D341Med (cell line): ENCODE measurements at regions not wholly inside any gene's neighbourhood (a gene's known extent, or its start where the extent isn't known, plus 50 kb on each side); places are given as distances from the start of the nearest gene placed in this dataset.

Experiments
- DNase-seq: peaks from one replicate; pipeline ENCODE4 v3.0.0; 2012; ENCODE audit warnings: low spot score

DNA sequence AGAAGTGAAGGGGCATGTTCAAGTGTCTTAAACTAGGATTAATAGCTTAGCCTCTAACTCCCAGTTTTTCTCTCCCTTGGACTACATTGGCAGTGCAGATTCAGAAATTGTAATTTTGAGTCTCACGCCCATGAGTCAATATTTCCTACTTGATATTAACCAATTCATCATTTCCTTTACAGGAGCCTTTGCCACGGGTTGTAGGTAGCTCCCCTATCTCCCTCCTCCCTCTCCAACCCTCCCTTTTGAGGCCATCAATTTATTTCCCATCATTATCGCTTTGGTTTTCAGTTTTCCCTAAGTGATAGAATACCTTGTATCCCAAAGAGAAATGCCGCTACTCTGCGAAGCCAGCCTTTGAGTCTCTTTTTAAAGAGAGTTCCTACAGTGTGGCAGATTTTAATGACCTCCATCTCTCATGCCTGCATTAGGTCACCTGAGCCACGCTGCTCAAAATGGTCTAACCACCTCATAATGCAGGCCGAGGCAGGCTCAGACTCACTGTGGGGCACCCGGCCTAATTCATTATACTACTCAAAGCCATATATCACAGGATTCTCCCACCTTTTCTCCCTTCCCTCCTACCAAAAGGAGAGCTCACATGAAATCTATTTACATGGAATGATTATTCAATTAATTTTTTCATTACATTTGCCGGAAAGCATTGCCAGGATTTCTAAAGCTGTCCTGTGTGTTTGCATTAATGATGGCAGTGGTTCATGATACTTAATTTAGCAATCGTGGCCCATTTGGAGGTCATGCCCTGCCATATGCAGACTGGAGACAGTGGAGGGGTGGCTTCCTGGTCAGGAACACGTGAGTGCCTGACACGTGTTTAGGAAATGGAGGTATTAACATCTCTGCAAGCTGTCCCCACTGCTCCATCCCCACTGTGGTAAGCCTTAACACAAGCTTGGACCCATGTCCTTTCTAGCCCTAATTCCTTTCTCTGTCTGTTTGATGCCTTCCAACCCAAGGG lies 448.2 kb upstream of the AUTS2 start:
- DNase-seq, result no peak

DNA sequence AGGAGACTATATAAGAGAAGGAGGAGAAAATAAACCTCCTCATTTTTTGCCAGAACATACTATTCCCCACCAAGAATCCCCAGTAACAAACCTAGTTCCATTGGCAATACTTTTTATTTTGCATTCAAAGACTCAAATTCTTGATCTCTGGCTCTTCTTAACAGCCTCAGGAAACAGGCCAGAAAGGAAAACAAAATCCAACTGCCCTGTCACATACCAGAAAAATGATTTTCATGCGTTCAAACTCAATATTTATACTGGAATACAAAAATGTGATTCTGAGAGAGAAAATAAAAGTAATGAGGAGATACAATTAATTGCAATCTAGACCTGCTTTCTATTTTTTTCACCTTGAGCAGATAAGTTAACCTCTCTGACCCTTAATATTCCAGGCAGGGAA lies 435.9 kb upstream of the AUTS2 start:
- no peak for DNase-seq

DNA sequence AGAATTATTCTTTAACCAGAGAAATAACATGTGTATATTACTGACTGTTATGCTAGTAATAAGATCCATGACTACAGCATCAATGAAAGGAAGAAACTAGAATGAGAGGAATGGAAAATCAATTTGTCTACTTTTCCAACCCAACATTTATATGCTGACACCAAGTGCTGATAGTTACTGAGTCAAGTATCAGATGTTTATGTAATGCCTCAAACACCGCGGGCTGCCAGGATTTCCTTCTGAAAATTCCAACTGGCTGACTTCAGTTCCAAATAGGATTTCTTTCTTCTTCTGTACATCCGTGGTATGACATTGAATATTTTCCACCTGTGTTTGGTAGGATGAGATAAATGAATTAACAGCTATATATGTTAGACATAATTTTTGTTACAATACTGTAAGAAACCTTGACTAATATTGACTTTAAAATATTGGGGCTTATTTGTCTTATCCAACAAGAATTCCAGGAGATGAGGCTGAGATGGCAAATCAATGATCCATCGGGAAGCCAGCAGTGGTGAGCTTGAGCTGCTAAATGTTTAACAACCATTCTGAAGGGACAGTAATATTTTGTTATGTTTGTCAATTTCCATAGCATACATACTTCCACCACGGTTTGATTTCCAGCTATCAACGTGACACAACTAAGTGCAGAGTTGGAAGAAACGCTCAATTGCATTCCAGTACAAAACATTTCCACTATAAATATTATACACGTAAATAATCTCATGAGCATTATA lies 435.2 kb upstream of the AUTS2 start:
- DNase-seq, result no peak

DNA sequence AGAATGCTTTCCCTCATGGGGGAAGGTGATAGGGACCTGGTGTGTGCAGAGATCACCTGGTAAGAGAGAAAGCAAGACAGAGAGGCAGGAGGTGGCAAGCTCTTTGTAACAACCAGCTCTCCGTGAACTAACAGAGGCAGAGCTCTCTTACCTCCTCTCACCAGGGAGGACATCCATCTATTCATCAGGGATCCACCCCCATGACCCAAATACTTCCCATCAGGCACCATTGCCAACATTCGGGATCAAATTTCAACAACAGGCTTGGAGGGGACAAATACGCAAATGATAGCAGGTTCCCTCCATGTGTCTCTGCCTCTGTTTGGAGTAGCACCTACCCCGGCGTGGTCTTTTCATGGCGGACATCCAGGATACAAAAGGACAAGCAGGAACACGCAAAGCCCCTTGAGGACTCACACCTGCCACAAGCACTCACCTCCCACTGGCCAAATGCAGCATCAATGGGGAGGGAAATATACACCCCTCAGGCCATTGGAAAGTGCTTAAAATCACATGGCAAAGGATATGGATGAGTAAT lies 431.2 kb upstream of the AUTS2 start:
- DNase-seq, result no peak

DNA sequence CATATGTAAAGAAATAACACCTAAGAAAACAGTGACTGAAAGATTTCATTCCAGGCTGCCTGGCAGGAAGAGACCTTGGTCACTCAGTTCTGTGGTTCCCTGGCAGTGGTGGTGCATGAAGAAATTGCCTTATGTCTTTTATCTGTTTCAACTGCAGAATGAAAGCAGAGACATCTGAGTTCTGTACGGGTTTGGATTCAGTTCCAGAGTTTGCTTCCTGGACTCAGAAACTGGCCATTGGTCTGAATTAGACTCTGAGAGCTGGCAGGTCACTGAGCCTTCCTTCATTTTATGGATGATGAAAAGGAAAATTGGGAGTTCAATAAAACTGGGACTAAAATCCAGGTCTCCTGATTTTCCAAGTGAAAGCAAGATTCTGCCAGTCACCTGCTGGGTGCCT lies 428.9 kb upstream of the AUTS2 start:
- no peak for DNase-seq

DNA sequence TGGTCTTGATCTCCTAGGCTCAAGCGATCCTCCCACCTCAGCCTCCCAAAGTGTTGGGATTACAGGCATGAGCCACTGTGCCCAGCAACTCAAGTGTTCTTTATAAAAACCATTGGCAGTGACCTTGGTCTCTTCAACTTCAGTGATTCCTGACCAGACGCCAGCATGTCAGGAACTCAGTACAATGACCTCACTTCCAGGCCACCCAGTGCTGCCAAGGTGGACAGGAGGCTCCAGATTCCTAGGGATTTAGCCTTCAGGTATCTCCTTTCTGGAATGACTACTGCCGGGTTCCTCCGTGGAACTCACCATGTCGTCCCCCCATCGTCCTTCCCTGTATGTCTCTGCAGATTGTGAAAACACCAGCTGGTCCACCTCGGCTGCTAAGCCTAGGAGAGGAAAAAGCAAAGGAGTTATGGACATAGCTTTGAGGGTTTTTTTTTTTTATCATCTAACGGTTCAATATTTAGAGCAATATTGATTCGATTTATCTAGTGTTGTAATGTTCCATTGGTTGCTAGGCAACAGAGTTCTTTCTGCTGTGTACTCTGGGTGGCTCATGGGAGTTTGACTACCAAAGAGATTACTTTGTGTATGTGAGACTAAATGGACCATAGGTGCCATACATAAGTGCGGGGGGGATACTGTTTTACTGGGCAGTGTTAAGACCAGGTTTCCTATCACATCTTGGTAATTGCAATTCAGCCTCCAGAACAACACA lies 425.8 kb upstream of the AUTS2 start:
- no peak for DNase-seq

DNA sequence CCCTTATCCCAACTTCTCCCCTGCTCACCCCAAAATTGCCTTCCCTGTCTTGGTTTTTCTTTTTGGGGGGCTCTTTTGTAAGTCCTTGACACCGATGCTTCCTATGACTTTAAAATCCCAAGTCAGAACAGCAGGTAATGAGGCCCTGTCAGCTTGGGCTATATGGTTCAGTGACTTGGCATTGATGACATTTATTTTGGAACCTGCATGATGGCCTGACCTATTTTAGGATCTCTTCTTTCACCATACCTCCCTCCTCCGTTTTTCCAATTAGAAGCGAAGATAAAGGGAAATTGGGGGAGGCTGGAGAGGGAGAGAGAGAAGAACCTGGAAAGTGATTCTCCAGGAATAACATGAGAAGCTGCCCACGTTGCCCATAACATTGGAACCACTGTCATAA lies 424.9 kb upstream of the AUTS2 start:
- DNase-seq, result no peak

DNA sequence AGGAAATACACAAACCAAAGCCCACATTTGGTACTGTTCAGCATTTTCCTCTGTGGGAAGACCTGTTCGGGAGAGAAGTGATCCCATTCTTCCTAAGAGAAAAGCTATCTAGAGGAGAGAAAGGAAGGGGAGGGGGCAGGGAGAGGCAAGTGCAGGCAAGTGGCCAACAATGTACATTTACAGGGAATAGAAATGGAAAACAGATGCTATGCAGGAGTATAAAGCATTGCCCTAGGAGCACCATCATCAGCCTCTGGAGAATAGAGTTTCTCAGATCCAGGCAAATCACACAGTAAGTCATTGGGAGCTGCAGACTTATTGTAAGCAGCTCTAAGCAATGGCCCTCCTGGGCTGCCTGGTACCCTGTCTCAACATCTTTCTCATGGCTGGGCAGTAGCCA lies 424.4 kb upstream of the AUTS2 start:
- DNase-seq, result no peak

DNA sequence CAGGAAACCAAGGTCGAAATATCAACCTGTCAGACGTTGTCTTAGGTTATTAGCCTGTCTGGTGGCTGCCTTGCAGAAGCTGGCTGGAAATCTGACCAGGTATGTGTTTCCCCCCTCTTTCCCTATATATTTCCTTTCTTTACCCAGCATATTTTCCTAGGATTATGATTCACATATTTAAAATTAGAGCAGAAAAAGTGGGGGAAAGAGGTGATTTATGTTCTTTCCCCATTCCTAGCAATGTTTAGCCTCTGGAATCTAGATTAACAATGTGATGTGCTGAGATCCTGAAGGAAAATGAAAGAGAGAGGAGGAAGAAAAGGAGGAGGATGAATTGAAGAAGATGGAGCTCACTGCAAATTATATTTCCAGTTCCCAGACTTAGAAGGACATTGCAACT lies 421.4 kb upstream of the AUTS2 start:
- no peak for DNase-seq

DNA sequence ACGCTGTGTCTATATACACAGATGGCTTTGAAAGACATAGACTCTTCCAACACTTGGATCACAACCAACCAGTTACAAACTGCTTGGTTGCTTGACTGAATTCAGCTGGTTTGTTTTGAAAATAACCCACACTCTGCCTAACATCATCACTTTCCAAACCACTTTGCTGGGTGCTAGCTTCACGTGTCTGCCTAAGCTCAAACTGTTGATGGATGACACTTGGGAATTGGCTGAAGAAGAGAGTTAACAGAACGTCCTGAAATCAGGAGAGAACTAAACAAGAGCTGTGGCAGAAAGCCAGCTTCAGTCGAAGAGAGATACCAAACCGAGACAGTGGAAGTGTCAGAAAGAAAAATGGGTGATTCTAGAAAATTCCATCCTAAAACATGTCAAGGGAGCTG lies 420.8 kb upstream of the AUTS2 start:
- DNase-seq, result no peak

DNA sequence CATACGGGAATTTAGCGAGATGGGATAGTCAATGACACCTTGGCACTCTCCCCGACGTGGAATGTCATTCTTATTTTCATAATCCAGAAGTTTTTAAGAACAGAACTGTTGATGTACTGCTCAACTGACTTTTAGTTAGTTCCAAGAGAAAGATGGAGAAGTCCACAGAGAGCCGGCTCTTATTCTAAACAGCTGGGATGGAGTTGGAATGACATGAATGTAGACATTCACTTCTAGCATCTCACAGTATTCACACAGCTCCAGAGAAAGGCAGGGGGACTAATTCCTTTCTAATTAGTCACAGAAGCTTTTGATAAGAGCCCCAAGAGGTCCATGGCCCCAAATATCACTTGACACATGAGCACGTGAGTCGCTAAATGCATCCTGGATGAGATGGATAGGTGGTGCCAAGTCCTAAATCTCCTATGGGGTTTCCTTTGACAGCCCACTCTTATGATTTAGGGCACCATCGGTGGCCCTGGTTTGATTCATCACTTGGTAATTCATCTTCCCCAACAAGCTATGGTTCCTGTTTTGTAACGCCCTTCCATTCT lies 420.3 kb upstream of the AUTS2 start:
- no peak for DNase-seq

DNA sequence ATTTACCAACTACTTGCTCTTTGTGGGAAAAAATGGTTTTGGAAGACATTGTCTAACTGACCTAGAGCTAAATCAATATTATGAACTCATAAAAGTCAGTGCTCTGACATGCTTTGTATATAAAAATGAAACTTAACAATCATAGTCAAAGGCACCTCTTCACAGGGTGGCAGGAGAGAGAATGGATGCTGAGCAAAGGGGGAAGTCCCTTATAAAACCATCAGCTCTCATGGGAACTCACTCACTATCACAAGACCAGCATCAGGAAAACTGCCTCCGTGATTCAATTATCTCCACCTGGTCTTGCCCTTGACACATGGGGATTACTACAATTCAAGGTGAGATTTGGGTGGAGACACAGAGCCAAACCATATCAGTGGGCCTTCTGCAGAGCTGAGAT lies 417.6 kb upstream of the AUTS2 start:
- no peak for DNase-seq

DNA sequence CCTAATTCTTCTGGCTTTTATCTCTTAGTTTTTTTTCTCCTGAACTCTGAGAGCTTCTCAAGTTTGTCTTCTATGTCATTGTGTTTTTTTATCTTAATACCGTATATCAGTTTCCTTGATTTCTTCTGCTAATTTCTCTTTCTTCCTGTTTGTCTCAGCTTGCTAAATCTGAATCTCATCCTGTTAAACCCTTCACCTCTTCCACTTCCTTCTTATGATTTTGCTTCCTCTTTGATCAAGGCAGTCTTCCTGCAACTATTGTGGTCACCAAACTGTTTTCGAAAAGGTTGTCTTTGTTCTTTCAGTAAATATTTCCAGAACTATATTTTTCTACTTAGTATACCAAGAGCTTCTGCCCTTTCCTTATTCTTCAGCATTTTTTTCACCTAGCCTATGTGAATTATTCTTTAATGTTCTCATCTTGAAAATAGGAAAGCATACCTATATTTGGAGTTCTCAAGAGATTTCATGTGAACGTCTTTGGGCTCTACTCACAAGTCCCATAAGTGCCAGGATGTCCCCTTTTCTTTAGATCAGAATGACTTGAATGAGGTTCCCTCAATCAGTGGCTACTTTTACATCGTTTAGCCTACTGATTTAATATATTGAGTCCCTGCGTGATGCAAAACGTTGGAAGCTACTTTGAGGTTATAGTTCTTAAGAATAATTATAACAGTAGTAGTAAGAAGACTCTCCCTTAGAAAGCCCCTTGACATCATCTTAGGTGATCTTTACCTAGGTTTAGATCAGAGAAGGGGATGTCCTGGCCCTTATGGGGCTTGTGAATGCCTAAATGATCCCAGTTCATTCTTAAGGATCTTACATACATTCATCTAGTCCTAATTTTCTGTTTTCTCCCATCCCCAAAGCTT lies 415.4 kb upstream of the AUTS2 start:
- DNase-seq, result no peak

DNA sequence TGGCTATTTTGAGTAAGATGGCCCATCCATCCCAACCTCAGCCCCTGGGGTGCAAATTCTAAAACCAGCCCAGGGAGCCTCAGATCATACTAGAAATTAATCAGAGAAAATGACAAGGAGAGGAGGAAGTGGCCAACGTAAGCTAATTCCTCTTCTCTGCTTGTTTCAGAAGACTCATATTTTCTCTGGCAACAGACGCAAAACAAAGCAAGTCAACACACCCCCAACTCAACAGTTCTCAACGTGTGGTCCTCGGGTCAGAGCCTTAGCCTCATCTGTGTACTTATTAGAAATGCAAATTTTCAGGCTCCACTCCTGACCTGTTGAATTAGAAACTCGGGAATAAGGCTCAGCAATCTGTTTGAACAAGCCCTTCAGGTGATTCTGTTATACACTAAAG lies 413.9 kb upstream of the AUTS2 start:
- DNase-seq, result no peak

DNA sequence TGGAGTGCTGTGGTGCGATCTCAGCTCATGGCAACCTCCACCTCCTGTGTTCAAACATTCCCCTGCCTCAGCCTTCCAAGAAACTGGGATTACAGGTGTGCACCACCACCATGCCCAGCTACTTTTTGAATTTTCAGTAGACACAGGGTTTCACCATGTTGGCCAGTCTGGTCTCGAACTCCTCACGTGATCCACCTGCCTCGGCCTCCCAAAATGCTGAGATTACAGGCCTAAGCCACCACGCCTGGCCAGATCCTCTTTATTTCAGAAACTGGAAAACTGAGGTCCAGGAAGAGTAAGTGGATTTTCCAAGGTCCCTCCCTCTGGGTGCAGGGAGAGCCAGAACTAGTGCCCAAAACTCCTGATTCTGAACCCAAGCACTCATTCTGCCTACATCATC lies 413.1 kb upstream of the AUTS2 start:
- no peak for DNase-seq

DNA sequence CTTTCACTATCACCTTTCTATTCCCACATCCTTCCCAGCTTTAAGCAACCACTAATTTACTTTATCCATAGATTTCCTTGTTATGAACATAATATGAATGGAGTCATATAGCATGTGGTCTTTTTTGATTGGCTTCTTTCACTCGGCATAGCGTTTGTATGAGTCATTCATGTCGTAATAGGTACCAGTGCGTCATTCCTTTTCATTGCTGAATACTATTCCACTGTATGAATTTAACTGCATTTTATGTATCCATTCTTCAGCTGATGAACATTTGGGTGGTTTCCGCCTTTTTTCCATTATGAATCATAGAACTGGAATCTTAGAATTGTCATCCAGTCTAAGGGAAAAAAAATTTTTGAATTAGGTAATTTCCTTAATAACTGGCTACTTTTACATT lies 411.3 kb upstream of the AUTS2 start:
- no peak for DNase-seq

DNA sequence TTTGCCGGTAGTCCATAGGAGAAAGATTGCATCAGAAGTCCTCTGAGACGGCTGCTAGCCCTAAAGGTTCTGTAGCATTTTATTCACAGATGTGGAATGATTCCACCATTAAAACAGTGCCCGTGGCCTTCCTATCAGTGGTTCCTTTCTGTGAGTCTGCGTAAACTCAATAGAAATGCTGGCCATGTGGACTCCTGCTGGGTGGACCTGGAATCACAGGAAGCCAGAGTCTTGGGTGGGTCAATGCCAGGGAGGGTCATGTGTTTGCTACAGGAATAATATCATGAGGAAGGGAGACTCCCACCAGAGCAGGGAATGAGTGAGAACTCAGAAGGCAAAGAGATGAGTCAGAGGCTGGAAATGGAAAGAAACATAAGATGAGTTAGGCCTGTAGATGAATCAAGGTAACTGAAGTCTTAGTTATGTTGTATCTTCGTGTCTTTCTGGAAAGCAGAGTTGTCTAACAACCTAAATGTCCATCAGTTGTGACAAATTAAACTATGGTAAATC lies 410.4 kb upstream of the AUTS2 start:
- DNase-seq, result no peak

DNA sequence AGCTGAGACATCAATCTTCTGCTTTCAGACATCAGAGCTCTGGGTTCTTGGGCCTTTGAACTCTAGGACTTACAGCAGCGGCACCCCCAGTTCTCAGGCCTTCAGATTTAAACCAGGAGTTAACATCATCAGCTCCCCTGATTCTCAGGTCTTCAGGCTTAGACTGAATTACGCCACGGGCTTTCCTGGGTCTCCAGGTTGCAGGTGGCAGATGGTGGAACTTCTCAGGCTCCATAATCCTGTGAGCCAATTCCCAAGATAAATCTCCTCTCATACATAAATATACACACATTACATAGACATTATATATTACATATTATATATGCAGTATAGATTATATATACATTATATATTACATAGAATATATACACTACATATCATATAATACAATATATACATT lies 408.9 kb upstream of the AUTS2 start:
- peak; percentile 51 for DNase-seq

DNA sequence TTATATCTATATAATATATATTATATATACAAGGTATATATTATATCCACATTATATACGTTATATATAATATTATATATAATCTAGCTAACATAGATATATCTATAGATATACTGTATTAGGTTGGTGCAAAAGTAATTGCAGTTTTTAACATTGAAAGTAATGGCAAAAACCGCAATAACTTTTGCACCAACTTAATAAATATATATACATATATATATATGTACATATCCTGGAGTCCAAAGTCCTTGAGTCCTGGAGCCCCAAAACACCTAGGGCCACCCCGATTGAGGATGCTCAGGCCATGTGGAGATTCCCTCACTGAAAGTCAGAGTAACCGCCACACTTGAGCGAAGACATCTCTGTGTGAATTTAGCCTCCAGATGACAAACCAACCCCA lies 408.2 kb upstream of the AUTS2 start:
- DNase-seq, result no peak

DNA sequence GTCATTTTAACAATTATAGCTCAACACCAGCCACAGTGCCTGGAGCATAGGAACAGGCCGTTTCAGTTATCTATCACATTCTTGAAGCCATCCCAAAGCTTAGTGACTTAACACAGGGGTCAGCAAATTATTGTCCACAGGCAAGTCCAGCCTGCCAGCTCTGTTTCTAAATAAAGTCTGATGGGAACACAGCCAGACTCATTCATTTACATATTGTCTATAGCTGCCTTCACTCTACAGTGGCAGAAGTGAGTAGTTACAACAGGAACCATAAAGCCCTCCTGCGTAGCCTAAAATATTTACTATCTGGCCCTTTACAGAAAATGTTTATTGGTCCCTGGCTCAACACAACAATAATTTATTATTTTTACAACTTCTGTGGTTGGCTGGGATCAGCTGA lies 407.5 kb upstream of the AUTS2 start:
- no peak for DNase-seq

DNA sequence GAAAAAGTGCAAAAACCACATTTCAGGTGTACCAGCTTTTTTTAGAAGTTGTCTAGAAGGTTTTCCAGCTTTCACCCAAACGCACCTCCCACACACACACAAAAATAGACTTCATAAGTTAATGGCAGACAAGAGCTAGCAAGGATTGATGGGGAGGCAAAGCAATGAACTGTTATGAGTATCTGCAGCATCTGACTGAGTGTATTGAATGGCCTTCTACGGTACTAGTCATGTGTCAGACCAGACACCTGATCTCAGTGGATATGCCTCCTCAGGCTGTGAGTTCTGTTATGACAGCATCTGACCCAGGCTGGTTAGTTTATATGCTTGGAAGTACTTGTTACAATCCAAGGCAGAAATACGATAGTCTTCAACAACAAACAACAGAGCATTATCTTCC lies 406.1 kb upstream of the AUTS2 start:
- DNase-seq, result no peak
